ENCODE measurements at regions not wholly inside any gene's neighbourhood (a gene's known extent, or its start where the extent isn't known, plus 50 kb on each side); places are given as distances from the start of the nearest gene placed in this dataset.

DNA sequence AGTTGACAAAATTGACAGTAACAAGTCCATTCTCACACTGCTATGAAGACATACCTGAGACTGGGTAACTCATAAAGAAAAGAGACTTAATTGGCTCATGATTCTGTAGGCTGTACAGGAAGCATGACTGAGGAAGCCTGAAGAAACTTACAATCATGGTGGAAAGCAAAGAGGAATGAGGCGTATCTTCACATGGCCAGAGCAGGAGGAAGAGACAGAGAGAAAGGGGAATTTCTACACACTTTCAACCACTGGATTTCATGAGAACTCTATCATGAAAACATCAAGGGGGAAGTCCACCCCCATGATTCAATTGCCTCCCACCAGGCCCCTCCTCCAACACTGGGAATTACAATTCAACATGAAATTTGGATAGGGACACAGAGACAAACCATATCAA is 758.4 kb upstream of the SLITRK1 start:
- H3K4me3 ChIP-seq (ENCODE audit: low read depth, low read length) = no peak overlapping the region
- intact Hi-C loops (cut with micrococcal nuclease; ENCODE audit: unreplicated experiment) = no loop called here
- Mint-ChIP-seq H3K9me3 (ENCODE audit: unreplicated experiment) (peaks cover 9% of the 10 kb centered on the region), H3K36me3 (ENCODE audit: insufficient read depth, unreplicated experiment) (no peaks in the 10 kb centered on the region), H3K4me1 (ENCODE audit: low read depth, unreplicated experiment) (no peaks in the 10 kb centered on the region), H3K27ac (ENCODE audit: unreplicated experiment) (no peak overlapping the region), H3K4me3 (ENCODE audit: unreplicated experiment) (no peak overlapping the region), H3K27me3 (ENCODE audit: insufficient read depth, unreplicated experiment) (no peaks in the 10 kb centered on the region)
- no peaks in the 10 kb centered on the region for H3K9me3 ChIP-seq
- H3K36me3 ChIP-seq (ENCODE audit: control insufficient read depth, insufficient read depth, low read length) = no peaks in the 10 kb centered on the region
- DNase-seq = no peak
- POLR2A ChIA-PET = no interaction called here
- H3K27me3 ChIP-seq (replicated peaks; ENCODE audit: control insufficient read depth, insufficient read depth, low read length) = no peaks in the 10 kb centered on the region
- TF ChIP-seq, protein P1, sequence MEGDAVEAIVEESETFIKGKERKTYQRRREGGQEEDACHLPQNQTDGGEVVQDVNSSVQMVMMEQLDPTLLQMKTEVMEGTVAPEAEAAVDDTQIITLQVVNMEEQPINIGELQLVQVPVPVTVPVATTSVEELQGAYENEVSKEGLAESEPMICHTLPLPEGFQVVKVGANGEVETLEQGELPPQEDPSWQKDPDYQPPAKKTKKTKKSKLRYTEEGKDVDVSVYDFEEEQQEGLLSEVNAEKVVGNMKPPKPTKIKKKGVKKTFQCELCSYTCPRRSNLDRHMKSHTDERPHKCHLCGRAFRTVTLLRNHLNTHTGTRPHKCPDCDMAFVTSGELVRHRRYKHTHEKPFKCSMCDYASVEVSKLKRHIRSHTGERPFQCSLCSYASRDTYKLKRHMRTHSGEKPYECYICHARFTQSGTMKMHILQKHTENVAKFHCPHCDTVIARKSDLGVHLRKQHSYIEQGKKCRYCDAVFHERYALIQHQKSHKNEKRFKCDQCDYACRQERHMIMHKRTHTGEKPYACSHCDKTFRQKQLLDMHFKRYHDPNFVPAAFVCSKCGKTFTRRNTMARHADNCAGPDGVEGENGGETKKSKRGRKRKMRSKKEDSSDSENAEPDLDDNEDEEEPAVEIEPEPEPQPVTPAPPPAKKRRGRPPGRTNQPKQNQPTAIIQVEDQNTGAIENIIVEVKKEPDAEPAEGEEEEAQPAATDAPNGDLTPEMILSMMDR (IDR thresholded peaks at IDR 0.05; ENCODE audit: insufficient read depth in 1 of 2, low read depth in 1 of 2, low read length in 1 of 2, severe bottlenecking in 1 of 2, unreplicated experiment in 1 of 2) = no peak
- CTCF ChIA-PET = no interaction called here
- H3K4me1 ChIP-seq = no peaks in the 10 kb centered on the region
- no TSS peak for BruUV-seq (replicated peaks)

DNA sequence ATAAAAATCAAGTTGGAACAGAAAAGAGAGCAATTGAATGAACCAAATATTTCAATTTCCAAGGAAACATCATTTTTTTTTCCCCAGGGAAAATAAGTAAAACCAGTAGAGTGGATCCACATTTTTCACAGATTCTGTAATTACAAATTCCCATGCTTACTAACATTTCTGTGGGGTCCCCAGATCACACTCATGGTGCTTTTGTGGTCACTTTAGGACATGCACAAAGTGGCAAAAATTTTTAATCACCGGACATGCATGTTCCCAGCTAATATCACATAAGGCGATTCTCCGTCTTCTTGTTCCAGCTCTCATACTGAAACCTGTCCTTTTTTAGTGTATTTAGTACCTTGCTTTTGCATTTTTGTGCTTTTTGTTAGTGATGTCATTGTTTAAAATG is 748.2 kb upstream of the SLITRK1 start:
- CTCF ChIA-PET = no interaction called here
- H3K4me1 ChIP-seq = no peaks in the 10 kb centered on the region
- H3K36me3 ChIP-seq (ENCODE audit: control insufficient read depth, insufficient read depth, low read length) = no peaks in the 10 kb centered on the region
- Mint-ChIP-seq H3K36me3 (ENCODE audit: insufficient read depth, unreplicated experiment) (no peaks in the 10 kb centered on the region), H3K9me3 (ENCODE audit: unreplicated experiment) (no peaks in the 10 kb centered on the region), H3K4me3 (ENCODE audit: unreplicated experiment) (no peak overlapping the region), H3K27me3 (ENCODE audit: insufficient read depth, unreplicated experiment) (peaks cover 8% of the 10 kb centered on the region), H3K4me1 (ENCODE audit: low read depth, unreplicated experiment) (no peaks in the 10 kb centered on the region), H3K27ac (ENCODE audit: unreplicated experiment) (no peak overlapping the region)
- H3K9me3 ChIP-seq = no peaks in the 10 kb centered on the region
- POLR2A ChIA-PET = no interaction called here
- BruUV-seq (replicated peaks) = no TSS peak
- no peak for DNase-seq
- H3K4me3 ChIP-seq (ENCODE audit: low read depth, low read length) = no peak overlapping the region
- no peaks in the 10 kb centered on the region for H3K27me3 ChIP-seq (replicated peaks; ENCODE audit: control insufficient read depth, insufficient read depth, low read length)
- intact Hi-C loops (cut with micrococcal nuclease; ENCODE audit: unreplicated experiment) = no loop called here
- TF ChIP-seq, protein P1 (IDR thresholded peaks at IDR 0.05; ENCODE audit: insufficient read depth in 1 of 2, low read depth in 1 of 2, low read length in 1 of 2, severe bottlenecking in 1 of 2, unreplicated experiment in 1 of 2) = no peak

DNA sequence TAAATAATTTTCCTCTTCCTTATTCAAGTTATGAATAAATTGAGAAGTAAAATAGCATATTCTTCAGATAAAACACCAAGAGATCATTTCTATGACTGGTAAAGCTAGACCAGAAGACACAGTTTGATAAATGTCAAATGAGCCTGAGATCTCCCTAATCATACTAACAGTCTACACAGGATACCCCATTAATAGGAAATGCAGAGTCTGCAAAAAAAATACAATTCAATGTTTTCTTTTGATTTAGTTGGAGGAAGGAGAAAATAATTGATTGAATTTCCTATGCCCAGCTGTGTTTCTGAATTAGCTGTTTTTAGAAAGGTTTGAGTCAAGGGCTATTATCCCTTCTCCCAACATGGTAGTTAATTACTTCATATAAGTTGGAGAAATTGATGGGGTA is 734.6 kb upstream of the SLITRK1 start:
- Mint-ChIP-seq H3K27ac (ENCODE audit: unreplicated experiment) (no peak overlapping the region), H3K4me3 (ENCODE audit: unreplicated experiment) (no peak overlapping the region), H3K27me3 (ENCODE audit: insufficient read depth, unreplicated experiment) (no peaks in the 10 kb centered on the region), H3K36me3 (ENCODE audit: insufficient read depth, unreplicated experiment) (no peaks in the 10 kb centered on the region), H3K4me1 (ENCODE audit: low read depth, unreplicated experiment) (no peaks in the 10 kb centered on the region), H3K9me3 (ENCODE audit: unreplicated experiment) (no peaks in the 10 kb centered on the region)
- Histone ChIP-seq H3K4me1 (no peaks in the 10 kb centered on the region), H3K9me3 (no peaks in the 10 kb centered on the region), H3K4me3 (ENCODE audit: low read depth, low read length) (no peak overlapping the region), H3K36me3 (ENCODE audit: control insufficient read depth, insufficient read depth, low read length) (no peaks in the 10 kb centered on the region), H3K27me3 (replicated peaks; ENCODE audit: control insufficient read depth, insufficient read depth, low read length) (no peaks in the 10 kb centered on the region)
- intact Hi-C loops (cut with micrococcal nuclease; ENCODE audit: unreplicated experiment) = no loop called here
- no TSS peak for BruUV-seq (replicated peaks)
- CTCF ChIA-PET = no interaction called here
- TF ChIP-seq, protein P1 (IDR thresholded peaks at IDR 0.05; ENCODE audit: insufficient read depth in 1 of 2, low read depth in 1 of 2, low read length in 1 of 2, severe bottlenecking in 1 of 2, unreplicated experiment in 1 of 2) = no peak
- DNase-seq = no peak
- POLR2A ChIA-PET = no interaction called here

Measured in Caco-2 (cell line).